GM12878 (cell line): ENCODE measurements at regions not wholly inside any gene's neighbourhood (a gene's known extent, or its start where the extent isn't known, plus 50 kb on each side); places are given as distances from the start of the nearest gene placed in this dataset.
A peak's percentile ranks its signal among the peaks of the same experiment; 100 is the strongest.

Experiments
- ATAC-seq: fragments of 200-7000 bp; cut with Tn5 transposase; 3 replicates; pipeline ENCODE4 v1.9.1; 2020; ENCODE audit warnings: mild to moderate bottlenecking, moderate library complexity
- BruUV-seq: library from RNA; stranded (reverse); fragments of 400-500 nt; replicated peaks from 2 replicates; lab custom pipeline; 2021; lab: Mats Ljungman, UMichigan
- CTCF ChIA-PET: fragments of 300-600 bp; sonication (Branson Sonifier 250); formaldehyde crosslinking; extraction: SDS; loops from one replicate; lab custom pipeline; 2021; ENCODE audit warnings: inconsistent platforms; lab: Yijun Ruan, JAX
- POLR2A ChIA-PET: fragments of 350-600 bp; formaldehyde crosslinking; extraction: SDS; loops from one replicate; lab custom pipeline; 2021; ENCODE audit warnings: inconsistent platforms; lab: Charles Lee
- RAD21 ChIA-PET: fragments of 300-600 bp; sonication (Branson Sonifier 250); formaldehyde crosslinking; loops from one replicate; lab custom pipeline; 2023; ENCODE audit warnings: antibody characterized with exemption; ENCODE audit not compliant: unreplicated experiment; lab: Charles Lee
- SMC1A ChIA-PET: fragments of 300-600 bp; sonication (Branson Sonifier 250); formaldehyde crosslinking; loops from one replicate; lab custom pipeline; 2023; ENCODE audit not compliant: unreplicated experiment, uncharacterized antibody; lab: Charles Lee
- DNase-seq: peaks from one replicate; pipeline ENCODE4 v3.0.0-alpha.2; 2011; ENCODE audit warnings: low read depth, low spot score
- FAIRE-seq: peaks from 3 replicates; lab custom pipeline; 2011; peaks lifted over from hg19 to GRCh38; lab: Jason Lieb, UNC
- H2AFZ ChIP-seq: 2 replicates; pipeline ENCODE4 v1.6.0; 2011; ENCODE audit warnings: low read depth, low read length, control low read depth; ENCODE audit not compliant: control insufficient read depth
- H3K27ac ChIP-seq: 2 replicates; pipeline ENCODE4 v1.5.1; 2011; ENCODE audit warnings: control low read depth; ENCODE audit not compliant: control insufficient read depth, insufficient read depth
- H3K27me3 ChIP-seq, 2 experiments: replicated peaks in 1 of 2; 2 replicates each; pipeline versions ENCODE4 v1.6.0 to v1.6.1; 2011; ENCODE audit warnings: low read length in 1 of 2; ENCODE audit not compliant: control insufficient read depth in 2 of 2, insufficient read depth in 2 of 2
- H3K36me3 ChIP-seq, 2 experiments: 2 replicates each; pipeline ENCODE4 v1.5.1; 2011; ENCODE audit warnings: low read length in 1 of 2; ENCODE audit not compliant: control insufficient read depth in 2 of 2, insufficient read depth in 2 of 2
- H3K4me1 ChIP-seq: 2 replicates; pipeline ENCODE4 v1.6.1; 2011; ENCODE audit warnings: mild to moderate bottlenecking, low read length, moderate library complexity, mixed read lengths; ENCODE audit not compliant: control insufficient read depth, insufficient read depth
- H3K4me2 ChIP-seq: 2 replicates; pipeline ENCODE4 v1.6.0; 2011; ENCODE audit warnings: control low read depth; ENCODE audit not compliant: control insufficient read depth, insufficient read depth
- H3K4me3 ChIP-seq: fragments of 200-600 bp; sonication (generic); 2 replicates; pipeline ENCODE4 v1.5.1; 2016
- H3K79me2 ChIP-seq: 2 replicates; pipeline ENCODE4 v1.6.0; 2011; ENCODE audit warnings: low read length; ENCODE audit not compliant: control insufficient read depth, insufficient read depth
- H3K9ac ChIP-seq: 2 replicates; pipeline ENCODE4 v1.8.0; 2011; ENCODE audit warnings: low read length, control low read depth, mixed read lengths; ENCODE audit not compliant: control insufficient read depth, insufficient read depth
- H3K9me3 ChIP-seq: replicated peaks from 3 replicates; pipeline ENCODE4 v1.5.1; 2011; ENCODE audit warnings: mild to moderate bottlenecking, low read length; ENCODE audit not compliant: control insufficient read depth, insufficient read depth
- H4K20me1 ChIP-seq: 2 replicates; pipeline ENCODE4 v1.6.0; 2011; ENCODE audit not compliant: control insufficient read depth, insufficient read depth
- CEBPZ ChIP-seq: fragments of 150-350 bp; IDR thresholded peaks from 2 replicates; pipeline ENCODE4 v1.6.1; 2016; ENCODE audit warnings: low read depth, low read length
- NR2C2 ChIP-seq: IDR thresholded peaks from 2 replicates; pipeline ENCODE4 v1.6.1; 2011; ENCODE audit warnings: borderline replicate concordance, low read depth; ENCODE audit not compliant: control insufficient read depth, insufficient read length
- SRF ChIP-seq, 2 experiments: IDR thresholded peaks; 2 replicates each; pipeline ENCODE4 v1.6.1; 2011; ENCODE audit warnings: low read depth in 2 of 2, low read length in 2 of 2, mild to moderate bottlenecking in 1 of 2, moderate library complexity in 1 of 2
- STAT1 ChIP-seq: fragments of 450-650 bp; conservative IDR thresholded peaks from 2 replicates; pipeline ENCODE4 v1.6.1; 2014; ENCODE audit warnings: antibody characterized with exemption, mild to moderate bottlenecking
- WRNIP1 ChIP-seq: IDR thresholded peaks from 2 replicates; pipeline ENCODE4 v1.6.1; 2011; ENCODE audit warnings: low read depth, low read length, improper control_type of control experiment, borderline replicate concordance
- ZNF687 ChIP-seq: fragments of 450-650 bp; IDR thresholded peaks from 2 replicates; pipeline ENCODE4 v1.6.1; 2017; ENCODE audit warnings: mild to moderate bottlenecking, moderate library complexity
- WGBS: methylation state at CpG from one replicate; pipeline ENCODE4 v1.1.6; 2016; ENCODE audit warnings: low lambda C conversion rate; ENCODE audit not compliant: insufficient replicate concordance, insufficient coverage; ENCODE audit errors: missing lambda C conversion rate; 5-methylcytosine and 5-hydroxymethylcytosine counted together
- in situ Hi-C: fragments of 300-500 bp; cut with MboI; formaldehyde crosslinking; loops from 9 replicates; pipeline ENCODE4 v1.14.3; 2018; ENCODE audit warnings: mixed read lengths
- intact Hi-C: fragments of 100-400 bp; cut with micrococcal nuclease; formaldehyde crosslinking; loops from one replicate; pipeline ENCODE4 v1.14.2; 2022; ENCODE audit not compliant: unreplicated experiment

DNA sequence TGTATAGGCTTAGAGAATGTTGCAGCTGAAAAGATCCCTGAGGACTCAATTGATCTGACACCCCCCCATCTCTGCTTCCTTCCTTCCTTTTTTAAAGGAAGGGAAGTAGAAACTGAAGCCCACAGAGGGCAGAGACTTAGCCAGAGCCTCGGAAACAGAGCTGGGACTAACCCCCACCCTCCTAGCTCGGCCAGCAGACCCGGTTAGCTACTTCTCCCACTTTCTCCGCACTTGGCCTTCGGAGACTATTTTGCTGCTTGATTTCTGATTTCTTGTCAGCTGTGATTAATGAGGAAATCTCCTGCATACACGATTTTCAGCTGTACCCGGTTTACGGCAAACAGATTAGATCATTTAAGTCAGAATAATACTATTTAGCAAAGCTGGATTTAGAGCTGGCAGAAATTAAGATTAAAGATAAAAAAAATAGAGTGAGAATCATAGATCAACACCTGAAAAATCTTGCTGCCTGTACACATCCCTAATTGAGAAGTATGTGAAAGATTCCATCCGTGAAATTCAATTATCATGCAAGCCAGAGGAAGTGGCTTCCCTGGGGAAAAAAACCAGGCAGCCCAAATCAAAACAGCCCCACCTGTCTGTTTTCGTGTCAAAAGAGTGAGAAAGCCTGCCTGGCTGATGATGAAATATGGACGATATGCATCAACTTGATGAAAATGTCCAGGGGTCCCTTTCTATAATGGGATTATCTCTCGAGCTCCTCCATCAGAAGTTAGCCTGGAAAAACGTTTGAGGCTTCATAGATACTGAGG lies 159.5 kb upstream of the SHB start:
- no peak overlapping the region for H3K9ac ChIP-seq
- H2AFZ ChIP-seq = no peak overlapping the region
- no TSS peak for BruUV-seq
- ChIA-PET POLR2A (interaction anchor here (0.5 to 1.5 kb wide), 6 partner anchors 9 to 478 kb away, joined by 3 to 6 read pairs (median 4); no protein-coding TSS in a partner anchor), SMC1A (interaction anchor here (0.9 to 7.7 kb wide), 20 partner anchors 8 to 169 kb away, joined by 3 to 88 read pairs (median 7); no protein-coding TSS in a partner anchor), RAD21 (interaction anchor here (0.9 to 7.8 kb wide), 15 partner anchors 8 to 316 kb away, joined by 3 to 97 read pairs (median 4); partner anchors contain the start of gene SHB), CTCF (interaction anchor here (0.7 to 3.0 kb wide), 13 partner anchors 9 to 326 kb away, joined by 3 to 29 read pairs (median 4); no protein-coding TSS in a partner anchor)
- ATAC-seq (no peak), DNase-seq (no peak), FAIRE-seq (no peak)
- in situ Hi-C loops = no loop called here
- H3K4me1 ChIP-seq = peaks cover 7% of the 10 kb centered on the region
- no peaks in the 10 kb centered on the region for H3K36me3 ChIP-seq
- no peak overlapping the region for H3K27ac ChIP-seq
- no peaks in the 10 kb centered on the region for H3K9me3 ChIP-seq
- 12% methylated on average over 12 of the region's 13 CpGs for WGBS
- peaks cover 0 to 5% of the 10 kb centered on the region in 2 experiments for H3K27me3 ChIP-seq
- no peak overlapping the region for H3K4me2 ChIP-seq
- intact Hi-C loops = no loop called here
- no peak for TF ChIP-seq NR2C2
- no peak for TF ChIP-seq STAT1
- H3K79me2 ChIP-seq = no peaks in the 10 kb centered on the region
- H3K4me3 ChIP-seq = no peak overlapping the region
- no peaks in the 10 kb centered on the region for H4K20me1 ChIP-seq

DNA sequence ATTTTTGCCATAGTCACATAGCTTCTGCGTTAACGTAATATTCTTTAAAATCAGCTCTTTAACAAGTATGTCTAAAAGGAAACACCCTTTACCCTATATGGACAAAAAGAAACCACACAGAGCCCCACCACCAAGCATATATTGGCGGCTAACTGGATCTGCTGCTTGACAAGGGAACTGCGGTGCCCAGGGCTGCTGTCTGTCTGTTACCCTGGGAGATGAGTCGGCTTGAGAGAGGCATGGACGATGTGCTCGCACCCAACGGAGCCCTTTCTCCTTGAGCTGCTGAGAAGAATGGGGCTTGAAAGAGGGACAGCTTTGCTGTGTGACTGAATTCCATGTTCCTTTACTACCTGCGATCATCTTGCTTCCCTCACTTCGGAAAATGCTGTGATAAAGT lies 158.6 kb upstream of the SHB start:
- Histone ChIP-seq H3K27me3 (peaks cover 0 to 5% of the 10 kb centered on the region in 2 experiments), H3K27ac (no peak overlapping the region), H3K9me3 (no peaks in the 10 kb centered on the region), H3K9ac (no peak overlapping the region), H3K36me3 (no peaks in the 10 kb centered on the region), H4K20me1 (no peaks in the 10 kb centered on the region), H3K4me2 (no peak overlapping the region), H3K4me3 (no peak overlapping the region), H3K4me1 (peaks cover 7% of the 10 kb centered on the region), H3K79me2 (no peaks in the 10 kb centered on the region), H2AFZ (no peak overlapping the region)
- 18% methylated on average over 10 of the region's 10 CpGs for WGBS
- ATAC-seq = peak; percentile 69
- RAD21 ChIA-PET = interaction anchor here (0.9 to 7.8 kb wide), 22 partner anchors 9 to 315 kb away, joined by 3 to 97 read pairs (median 4); partner anchors contain the start of gene SHB
- intact Hi-C loops (no loop called here), in situ Hi-C loops (no loop called here)
- SMC1A ChIA-PET = interaction anchor here (0.6 to 7.7 kb wide), 29 partner anchors 9 to 315 kb away, joined by 3 to 88 read pairs (median 5); no protein-coding TSS in a partner anchor
- BruUV-seq = no TSS peak
- POLR2A ChIA-PET = interaction anchor here (0.5 to 1.7 kb wide), 9 partner anchors 10 to 477 kb away, joined by 3 to 10 read pairs (median 4); partner anchors contain the start of gene SHB
- no peak for DNase-seq
- FAIRE-seq = no peak
- CTCF ChIA-PET = interaction anchor here (0.6 to 3.0 kb wide), 14 partner anchors 13 to 325 kb away, joined by 3 to 29 read pairs (median 4); no protein-coding TSS in a partner anchor
- TF ChIP-seq CEBPZ (no peak), WRNIP1 (no peak), ZNF687 (no peak), SRF (IDR thresholded peaks at IDR 0.05; ENCODE audit: low read depth in 2 of 2, low read length in 2 of 2) (no peak)
